RPMI7951 (cell line): ENCODE measurements at regions not wholly inside any gene's neighbourhood (a gene's known extent, or its start where the extent isn't known, plus 50 kb on each side); places are given as distances from the start of the nearest gene placed in this dataset.

Experiments
- DNase-seq: peaks from one replicate; pipeline ENCODE4 v3.0.0-alpha.2; 2012; ENCODE audit warnings: low read depth

DNA sequence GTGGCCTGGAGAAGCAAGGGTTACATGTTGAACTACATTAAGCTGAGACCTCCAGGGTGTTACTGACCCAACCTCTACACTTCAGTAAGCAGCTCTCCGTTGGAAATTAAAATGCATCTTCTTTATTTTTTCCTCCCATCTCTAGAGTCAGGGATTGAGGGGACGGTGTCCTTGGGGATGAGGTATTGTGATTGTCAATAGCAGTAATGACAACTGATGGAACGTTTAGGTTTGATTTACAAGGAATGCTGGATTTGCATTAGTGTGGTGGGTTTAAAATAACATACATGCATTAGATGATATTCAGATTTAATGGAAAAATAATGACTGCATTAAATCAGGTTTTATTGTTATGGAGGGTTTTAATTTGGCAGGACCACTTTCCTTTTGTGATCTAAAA is 82.9 kb upstream of the NTRK2 start:
- DNase-seq: no peak

DNA sequence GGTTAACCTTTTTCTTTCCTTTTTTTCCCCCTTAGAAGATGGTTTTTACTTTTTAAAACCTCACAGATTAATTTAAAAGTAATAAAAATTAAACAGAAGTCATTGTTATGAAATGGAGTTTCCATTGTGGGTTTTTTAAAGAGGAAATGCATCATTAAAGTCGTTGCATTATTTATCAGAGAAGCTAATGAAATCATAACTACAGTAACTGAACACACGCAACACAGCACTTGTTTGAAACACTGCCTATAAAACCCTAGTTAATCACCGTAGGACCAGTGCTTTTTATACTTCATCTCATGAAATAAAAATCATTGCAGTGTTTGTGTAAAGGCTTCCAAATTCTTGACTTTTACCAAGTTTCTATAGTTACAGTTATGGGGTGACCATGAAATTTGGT is 82.4 kb upstream of the NTRK2 start:
- no peak for DNase-seq

DNA sequence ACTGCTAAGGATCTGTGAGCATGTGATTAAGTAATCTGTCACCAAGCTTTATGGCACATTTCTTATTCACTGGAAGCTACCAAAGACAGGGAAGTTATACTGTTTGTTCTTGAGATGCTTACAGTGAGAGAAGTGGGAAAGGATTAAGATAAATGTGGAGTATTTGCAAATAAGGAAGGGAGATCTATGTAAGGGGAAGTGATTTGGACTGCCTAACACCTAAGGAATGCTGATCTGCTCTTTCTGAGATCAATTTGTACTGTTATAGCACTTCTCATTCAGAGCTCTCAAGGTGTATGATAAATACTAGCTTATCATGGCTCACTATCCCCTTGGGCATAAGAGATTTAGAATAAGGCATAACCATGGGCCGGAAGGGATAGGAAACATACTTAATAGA is 80.0 kb upstream of the NTRK2 start:
- no peak for DNase-seq

GRCh38 chr9:84590706-84591105 is 78.8 kb upstream of the NTRK2 start:
- DNase-seq: no peak

- no peak for DNase-seq
Measured at GRCh38 chr9:84592918-84593317, 76.6 kb upstream of the NTRK2 start.

- no peak for DNase-seq
Measured at GRCh38 chr9:84593352-84593751, 76.2 kb upstream of the NTRK2 start.

DNA sequence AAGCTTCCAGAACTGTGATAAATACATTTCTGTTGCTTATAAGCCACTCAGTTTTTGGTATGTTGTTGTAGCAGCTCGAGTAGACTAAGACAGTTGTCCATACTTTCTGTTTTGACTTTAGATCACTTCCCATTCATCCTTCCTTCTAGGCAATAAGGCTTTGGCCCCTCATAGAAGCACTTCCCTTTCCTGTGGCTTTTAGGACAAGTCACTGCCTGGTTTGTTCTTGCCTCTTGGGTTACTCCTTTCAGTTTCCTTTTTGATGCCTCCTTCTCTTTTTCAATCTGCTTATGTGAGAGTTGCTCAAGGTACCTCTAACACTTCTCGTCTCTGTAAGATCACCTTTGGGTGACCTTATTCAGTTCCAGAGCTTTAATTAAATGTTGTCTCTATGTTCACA is 72.4 kb upstream of the NTRK2 start:
- DNase-seq: no peak

DNA sequence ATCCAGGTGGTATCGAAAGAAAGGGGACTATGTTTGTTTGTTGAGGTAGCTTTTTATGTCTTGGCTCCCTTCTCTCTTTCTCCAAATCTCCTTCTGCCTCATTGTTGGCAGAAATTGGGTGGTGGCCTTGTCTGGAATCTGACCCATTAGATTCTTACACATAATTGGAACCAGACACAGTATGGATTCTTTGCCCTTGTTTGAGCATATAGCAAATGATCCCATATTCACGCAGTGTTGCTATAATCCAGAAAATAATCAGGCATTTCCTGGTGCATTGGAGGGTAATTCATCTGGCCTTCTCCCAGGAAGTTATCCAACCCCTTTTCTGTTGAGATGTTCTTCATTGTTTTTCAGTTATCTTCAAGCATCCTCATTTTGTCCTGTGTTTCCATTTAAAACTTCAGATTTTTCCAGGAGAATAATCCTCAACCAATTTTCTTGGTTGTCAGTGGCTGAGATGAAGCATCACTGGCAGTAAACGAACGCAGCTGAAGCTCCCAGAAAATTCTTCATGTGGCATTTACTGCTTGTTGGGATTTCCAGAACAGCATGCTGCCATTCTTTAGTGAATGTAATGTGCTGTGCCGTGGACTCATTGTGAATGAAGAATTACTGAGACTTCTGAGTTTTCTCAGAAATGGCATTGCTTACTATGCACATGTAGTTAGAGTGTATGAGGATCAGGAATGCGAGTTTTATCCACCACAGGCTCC is 70.5 kb upstream of the NTRK2 start:
- no peak for DNase-seq

- no peak for DNase-seq
Measured at GRCh38 chr9:84600739-84601138, 68.8 kb upstream of the NTRK2 start.

DNA sequence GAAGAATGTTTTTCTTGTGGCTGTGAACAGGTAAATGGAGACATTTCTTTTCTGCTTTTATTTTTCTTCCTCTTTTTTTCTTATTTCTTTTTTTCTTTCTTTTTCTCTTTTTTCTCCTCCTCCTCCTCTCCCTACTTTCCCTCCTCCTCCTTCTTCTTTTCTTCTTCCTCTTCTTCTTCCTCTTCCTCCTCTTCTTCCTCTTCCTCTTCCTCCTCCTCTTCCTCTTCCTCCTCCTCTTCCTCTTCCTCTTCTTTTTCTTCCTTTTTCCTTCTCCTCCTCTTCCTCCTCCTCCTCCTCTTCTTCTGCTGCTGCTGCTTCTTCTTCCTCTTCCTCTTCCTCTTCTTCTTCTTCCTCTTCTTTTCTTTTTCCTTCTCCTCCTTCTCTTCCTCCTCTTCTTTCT is 65.3 kb upstream of the NTRK2 start:
- no peak for DNase-seq

DNA sequence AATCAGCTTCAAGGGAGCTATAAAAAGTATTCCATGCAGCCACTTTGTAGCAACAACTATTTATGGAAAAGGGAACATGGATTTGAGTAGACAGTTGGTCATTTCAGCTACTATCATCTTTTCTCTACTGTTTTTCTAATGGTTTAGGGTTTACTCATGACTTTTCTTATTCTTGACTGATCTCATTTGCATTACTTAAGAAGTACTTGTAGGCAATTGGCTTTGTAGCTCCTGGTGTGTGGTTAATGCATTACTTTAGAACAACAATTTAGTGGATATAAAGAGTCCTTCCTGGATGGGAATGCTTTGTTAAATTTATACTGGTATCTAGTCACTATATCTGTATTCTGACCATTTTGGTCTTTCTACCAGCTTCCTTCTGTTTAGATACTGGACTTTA is 59.8 kb upstream of the NTRK2 start:
- DNase-seq: no peak

DNA sequence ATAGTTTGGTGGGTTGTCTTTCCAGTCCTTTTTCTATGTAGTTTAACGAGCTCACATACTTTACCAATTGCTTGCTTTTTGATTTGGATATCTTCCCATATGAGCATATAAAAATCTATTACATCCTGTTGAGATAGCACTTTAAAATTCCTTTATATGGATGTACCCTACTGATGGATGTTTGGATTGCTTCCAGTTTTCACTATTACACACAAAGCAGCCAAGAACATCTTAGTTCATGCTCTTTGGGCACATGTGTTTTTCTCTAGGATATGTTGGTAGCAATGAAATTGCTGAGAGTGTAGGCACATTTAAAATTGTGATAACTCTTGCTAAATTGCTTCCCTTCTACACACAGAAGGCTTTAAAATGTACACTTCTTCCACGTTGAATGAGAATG is 56.1 kb upstream of the NTRK2 start:
- no peak for DNase-seq

GRCh38 chr9:84615544-84615943 is 54.0 kb upstream of the NTRK2 start:
- no peak for DNase-seq

GRCh38 chr9:84617411-84618029 is 52.0 kb upstream of the NTRK2 start:
- DNase-seq: no peak
